8988T (cell line): ENCODE measurements at regions not wholly inside any gene's neighbourhood (a gene's known extent, or its start where the extent isn't known, plus 50 kb on each side); places are given as distances from the start of the nearest gene placed in this dataset.

Source experiments
- DNase-seq: peaks from one replicate; pipeline ENCODE4 v3.0.0; 2011

DNA sequence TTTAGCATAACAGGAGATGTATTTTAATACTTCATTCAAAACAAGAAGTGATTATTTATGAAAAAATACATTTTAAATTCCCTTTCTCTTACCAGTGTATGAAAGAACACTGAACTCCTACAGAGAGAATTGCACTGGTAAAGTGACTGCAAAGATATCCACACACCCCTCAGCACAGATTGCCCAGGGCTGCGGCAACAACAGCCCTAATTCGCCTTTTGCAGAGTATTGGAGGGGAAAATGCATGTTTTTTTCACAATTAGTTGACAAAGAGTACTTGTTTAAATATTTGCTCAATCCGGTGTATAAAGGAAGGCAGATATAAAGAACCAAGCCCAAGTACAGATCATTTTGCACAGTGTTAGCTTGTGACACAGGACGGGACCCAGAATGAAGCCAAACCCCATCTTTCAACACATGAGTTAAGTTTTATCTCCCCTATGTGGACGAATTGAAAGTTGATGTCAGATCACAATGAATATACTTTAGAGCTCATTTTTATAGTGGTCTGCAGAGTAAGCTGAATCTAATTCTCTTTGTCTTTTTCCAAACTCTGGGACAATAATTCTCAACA is 551.4 kb upstream of the IGFBP7 start:
- DNase-seq: no peak

DNA sequence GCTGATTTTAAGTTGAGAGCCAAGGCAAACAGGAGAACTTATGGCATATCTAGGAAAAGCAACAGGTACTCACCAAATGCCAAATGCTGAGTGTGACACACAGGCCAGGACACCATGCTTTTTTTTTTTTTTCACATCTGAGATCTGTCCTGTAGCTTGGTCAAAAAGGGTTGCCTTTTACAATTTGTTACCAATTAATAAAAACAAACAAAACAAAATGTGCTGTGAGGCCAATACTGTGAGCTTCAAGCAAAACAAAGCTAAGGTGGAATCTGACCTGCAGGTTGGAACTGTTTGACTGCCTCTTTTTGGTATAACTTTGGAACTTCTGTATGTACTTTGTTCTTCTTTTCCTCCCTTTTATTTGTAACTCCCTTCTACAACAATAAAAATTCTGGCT is 548.5 kb upstream of the IGFBP7 start:
- DNase-seq: no peak

GRCh38 chr4:57658188-57658587 is 548.0 kb upstream of the IGFBP7 start:
- DNase-seq: no peak

GRCh38 chr4:57655342-57655741 is 545.2 kb upstream of the IGFBP7 start:
- DNase-seq: no peak

- DNase-seq: no peak
Observed at GRCh38 chr4:57652779-57653178, 542.6 kb upstream of the IGFBP7 start.

DNA sequence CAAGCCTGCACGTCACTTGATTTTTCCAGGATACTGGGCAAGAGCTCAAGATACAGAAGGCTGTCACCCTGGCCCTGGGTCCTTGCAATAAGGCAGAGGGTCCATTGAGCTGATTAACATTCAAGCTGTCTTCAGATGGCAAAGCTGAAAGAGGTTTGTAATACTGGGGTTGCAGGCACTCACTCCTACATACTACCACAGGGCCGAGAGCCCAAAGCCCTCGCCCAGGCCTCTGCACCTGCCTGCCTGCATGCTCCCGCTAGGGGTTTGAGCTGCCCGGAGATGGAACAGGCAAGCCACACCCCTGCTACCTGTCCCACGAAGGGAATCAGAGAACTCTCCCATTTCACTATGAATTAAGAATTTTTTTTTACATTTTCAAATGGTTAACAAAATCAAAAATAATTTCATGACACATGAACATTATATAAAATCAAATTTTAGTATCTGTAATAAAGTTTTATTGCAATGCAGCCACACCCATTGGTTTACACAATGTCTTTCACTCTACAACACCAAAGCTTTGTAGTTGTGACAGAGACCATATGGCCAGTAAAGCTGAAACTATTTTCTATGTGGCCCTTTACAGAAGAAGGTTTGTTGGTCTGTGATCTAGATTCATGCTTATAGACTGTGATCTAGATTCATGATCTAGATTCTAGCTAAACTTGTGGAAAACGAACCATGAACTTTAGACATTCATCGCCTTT is 530.4 kb upstream of the IGFBP7 start:
- no peak for DNase-seq

DNA sequence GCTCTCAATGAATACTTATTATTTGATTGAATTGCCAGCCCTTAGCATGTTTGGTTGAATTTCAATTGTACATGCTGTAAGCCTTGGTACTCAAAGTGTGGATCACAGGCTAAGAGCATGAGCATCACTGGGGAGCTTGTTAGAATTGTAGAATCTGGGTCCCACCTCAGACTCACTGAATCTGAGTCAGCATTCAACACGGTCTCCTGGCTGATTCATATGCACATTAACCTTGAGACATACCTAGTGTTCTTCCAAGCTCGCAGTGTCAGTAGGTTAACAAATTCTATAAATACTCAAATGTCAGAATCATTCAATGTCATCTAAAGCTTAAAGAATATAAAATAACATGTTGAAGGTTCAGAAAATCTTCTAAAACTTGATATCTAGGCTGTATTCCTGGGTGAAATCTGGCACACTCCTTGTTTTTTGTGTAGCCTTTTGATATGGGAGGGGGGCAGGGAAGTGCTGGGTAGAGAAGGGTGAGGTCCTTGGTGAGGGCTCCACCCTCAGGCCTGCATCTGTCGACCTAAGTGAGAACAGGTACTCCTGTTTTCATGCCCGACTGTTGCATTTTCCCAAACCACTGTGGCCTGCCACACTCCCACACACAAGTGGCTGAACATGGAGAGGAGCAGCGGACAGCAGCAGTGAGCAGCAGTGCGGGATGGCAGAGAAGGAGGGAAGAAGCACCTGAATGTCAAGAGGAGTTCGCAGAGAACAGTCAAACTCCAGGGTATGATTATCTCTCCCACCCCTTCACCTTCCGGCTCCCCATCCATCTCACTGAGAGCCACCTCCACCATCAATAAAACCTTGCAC is 529.6 kb upstream of the IGFBP7 start:
- DNase-seq: no peak

DNA sequence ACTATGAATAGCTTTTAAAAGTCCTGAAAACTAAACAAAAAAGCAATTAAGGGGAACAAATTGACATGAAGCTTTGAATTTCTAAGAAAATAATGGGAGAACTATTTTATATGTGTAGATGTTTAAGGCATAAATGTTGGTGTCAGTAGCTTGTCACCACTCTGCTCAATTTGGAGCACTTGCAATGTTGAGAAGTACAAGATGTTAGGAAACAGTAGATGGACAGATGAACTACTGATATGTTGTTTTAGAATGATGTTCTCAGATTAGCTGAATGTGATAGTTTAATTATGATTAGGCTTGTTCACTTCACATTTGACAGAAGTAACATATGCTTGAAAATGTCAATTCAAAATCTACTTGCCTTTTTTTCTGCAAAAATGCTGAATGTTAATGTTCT is 525.7 kb upstream of the IGFBP7 start:
- DNase-seq: no peak

GRCh38 chr4:57633212-57633859 is 523.2 kb upstream of the IGFBP7 start:
- no peak for DNase-seq

- no peak for DNase-seq
Observed at GRCh38 chr4:57632564-57632963, 522.4 kb upstream of the IGFBP7 start.

DNA sequence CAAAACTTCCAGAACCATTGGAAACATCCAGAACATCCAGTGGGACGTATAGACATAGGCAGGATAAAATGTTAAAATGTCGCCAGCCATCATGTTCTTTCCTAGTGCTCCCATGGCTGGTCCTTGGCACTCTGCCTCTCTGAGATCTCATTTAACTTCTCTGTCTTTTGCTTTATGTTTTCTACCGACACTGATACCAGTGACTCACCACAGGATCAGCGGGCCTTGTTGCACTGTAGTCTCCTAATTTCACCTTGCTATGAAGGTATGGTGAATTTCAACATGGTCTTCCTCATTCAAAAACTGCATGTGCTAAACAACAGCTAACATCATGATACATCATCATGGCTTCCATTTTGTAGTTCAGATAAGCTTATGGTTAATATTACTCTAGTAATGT is 521.0 kb upstream of the IGFBP7 start:
- no peak for DNase-seq

GRCh38 chr4:57628004-57628403 is 517.8 kb upstream of the IGFBP7 start:
- DNase-seq: no peak

DNA sequence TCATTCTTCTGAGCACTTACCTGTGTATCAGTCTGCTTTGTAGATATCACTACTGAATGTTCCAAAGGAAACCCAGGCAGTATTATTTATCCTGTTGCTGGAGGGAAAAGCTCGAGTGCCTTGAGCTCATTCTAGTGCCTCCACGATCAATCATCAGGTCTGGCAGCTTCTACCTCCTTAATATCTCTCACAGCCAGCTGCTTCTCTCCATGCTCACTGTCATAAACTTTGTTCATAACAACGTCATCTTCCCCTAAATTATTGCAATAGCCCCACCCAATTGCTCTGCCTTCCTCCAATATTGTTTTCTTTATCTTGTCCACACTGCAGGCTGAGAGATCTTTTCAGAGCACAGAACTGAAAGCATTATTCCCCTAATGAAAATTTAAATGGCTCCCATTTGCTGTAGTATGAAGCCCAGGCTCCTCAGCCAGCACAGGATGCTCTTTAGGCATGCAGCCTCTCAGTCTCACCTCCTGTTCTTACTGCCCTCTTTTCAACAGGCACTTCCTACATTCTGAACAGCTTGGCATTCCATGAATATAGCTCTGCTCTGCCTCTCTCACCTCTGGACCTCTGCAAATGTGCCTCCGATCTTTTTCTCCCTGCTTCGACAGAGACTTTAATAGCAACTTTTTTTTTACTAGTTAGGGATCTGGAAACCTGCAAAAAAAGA is 504.2 kb upstream of the IGFBP7 start:
- no peak for DNase-seq

DNA sequence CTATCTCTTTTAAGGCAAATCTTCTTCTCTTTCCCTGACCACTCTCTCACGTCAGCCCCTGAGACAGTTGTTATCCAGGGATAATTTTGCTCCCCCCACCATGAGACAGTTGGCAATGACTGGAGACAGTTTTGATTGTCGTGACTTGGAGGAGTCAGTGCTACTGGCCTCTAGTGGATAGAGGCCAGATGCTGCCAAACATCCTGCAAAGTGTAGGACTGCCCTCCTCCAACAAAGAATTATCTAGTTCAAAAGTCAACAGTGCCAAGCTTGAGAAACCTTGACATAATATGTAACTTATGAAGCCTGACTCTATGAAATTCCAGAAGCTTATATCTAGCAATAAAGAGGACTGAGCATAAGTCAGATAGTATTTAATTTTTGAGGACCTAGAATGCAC is 502.1 kb upstream of the IGFBP7 start:
- DNase-seq: no peak

GRCh38 chr4:57607566-57608180 is 497.5 kb upstream of the IGFBP7 start:
- DNase-seq: no peak

DNA sequence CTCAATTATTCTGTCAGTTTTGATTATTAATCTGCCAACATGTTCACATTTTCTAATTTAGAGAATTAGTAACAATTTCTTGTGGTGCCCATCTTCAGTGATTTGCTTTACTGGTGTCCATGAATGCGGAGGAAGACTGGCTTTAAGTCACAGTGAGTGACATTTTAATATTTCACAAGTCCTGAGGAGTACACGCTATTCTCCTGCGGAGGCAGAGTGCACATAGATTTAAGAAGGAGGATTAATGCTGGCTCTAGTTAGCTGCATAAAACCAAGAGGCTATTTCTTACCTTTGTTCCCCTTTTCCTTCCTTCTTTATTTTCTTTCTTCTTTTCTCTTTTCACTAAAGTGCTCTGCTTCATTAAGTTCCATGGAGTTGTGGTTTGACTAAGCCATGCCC is 495.2 kb upstream of the IGFBP7 start:
- DNase-seq: no peak

DNA sequence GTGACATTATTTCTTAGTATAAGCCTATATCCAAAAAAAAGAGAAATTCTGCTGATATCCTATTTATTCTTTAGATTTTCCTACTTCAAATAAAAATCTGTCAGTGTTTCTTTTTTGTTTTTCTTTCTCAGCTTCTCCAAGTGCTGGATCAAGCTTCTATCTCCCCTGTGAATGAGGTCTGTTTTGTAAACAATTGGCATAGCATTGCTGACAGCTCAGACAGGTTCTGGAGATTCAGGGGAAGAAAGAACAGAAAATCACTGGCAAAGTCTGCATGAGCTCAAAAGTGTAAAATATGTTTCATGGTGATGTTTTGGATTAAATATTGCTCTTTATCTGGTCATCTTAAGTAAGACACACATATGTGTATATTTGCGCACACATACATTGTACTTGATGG is 492.0 kb upstream of the IGFBP7 start:
- no peak for DNase-seq

GRCh38 chr4:57591073-57591472 is 480.9 kb upstream of the IGFBP7 start:
- DNase-seq: no peak

DNA sequence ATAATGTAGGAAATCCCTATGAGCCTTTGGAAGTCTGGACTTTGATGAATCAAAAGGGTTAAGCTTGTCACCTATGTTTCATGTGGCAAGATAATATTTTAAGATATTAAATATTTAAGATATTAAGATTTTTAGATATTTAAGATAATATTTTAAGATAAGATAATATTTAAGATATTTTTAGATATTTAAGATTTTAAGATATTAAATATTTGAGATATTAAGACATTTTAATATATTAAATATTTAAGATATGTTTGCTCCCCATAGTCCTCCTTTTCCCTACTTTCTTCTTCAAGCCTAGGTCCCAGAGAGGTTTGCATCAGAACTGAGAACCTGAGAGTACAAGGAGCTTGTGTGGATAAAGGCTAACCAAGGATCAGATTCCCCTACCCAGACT is 478.4 kb upstream of the IGFBP7 start:
- no peak for DNase-seq

DNA sequence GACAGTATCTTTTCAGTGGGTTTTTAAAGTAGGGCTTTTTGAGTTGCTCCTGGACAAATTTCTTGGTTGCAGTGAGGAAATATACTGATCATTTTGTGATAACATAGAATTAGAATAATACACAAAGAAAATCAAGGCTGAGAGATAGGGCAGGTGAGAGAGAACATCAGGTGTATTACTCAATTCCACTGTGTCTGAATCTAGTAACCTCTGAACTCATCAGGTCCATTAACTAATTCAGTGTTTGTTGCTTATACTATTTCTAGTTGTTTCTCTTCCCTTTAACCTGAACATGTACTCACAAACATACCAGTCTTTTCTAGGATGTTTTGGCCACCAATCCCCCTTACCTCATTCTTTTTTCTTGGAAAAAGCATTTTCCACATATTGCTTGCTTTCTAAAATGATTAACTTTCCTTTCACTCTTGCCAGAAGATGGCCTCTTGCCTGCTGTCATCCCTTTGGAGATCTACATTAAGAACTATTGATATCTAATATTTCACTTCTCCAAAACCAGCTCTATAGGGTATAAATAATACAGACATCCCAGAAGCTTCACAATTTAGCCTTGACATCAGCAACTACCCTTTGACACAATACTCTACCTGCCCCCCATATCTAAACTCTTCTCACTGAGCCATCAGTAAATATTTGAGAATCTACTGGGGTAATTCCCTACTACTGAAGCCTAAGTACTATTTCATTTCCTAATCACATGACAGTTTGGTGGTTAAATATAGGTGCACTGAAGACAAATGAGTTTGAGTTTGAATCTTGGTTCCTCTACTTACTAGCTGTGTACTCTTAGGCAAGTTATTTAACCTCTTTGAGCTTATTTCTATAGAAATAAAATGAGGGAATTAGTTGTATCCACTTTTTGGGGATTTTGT is 470.8 kb upstream of the IGFBP7 start:
- no peak for DNase-seq

GRCh38 chr4:57575426-57575825 is 465.2 kb upstream of the IGFBP7 start:
- no peak for DNase-seq
